Subcutaneous abdominal adipose tissue (tissue), 5 donors: ENCODE measurements at regions not wholly inside any gene's neighbourhood (a gene's known extent, or its start where the extent isn't known, plus 50 kb on each side); places are given as distances from the start of the nearest gene placed in this dataset.
A peak's percentile ranks its signal among the peaks of the same experiment; 100 is the strongest.
"Not testable (repeated sequence)": the region's sequence is repeated elsewhere in the genome, so short reads cannot be mapped to it uniquely, and the experiment has no call there.

ENCODE experiments used
- H3K27ac ChIP-seq: one replicate; pipeline ENCODE4 v1.7.0; 2013; ENCODE audit warnings: low read depth, mild to moderate bottlenecking, inconsistent platforms, low read length, moderate library complexity
- H3K27me3 ChIP-seq, 5 donors: one replicate each; pipeline ENCODE4 v1.7.0; 2013; ENCODE audit warnings: low read length in 5 of 5, inconsistent platforms in 1 of 5; ENCODE audit not compliant: control insufficient read depth in 5 of 5, insufficient read depth in 4 of 5
- H3K36me3 ChIP-seq, 5 donors: one replicate each; pipeline ENCODE4 v1.7.0; 2013; ENCODE audit warnings: low read length in 5 of 5; ENCODE audit not compliant: control insufficient read depth in 5 of 5, insufficient read depth in 5 of 5
- H3K4me1 ChIP-seq, 5 donors: one replicate each; pipeline ENCODE4 v1.7.0; 2013; ENCODE audit warnings: low read length in 5 of 5, mild to moderate bottlenecking in 3 of 5, moderate library complexity in 1 of 5; ENCODE audit not compliant: control insufficient read depth in 5 of 5, insufficient read depth in 5 of 5
- H3K4me3 ChIP-seq, 5 donors: one replicate each; pipeline ENCODE4 v1.7.0; 2013; ENCODE audit warnings: low read length in 5 of 5, low read depth in 1 of 5
- H3K9ac ChIP-seq, 5 donors: one replicate each; pipeline ENCODE4 v1.7.0; 2013; ENCODE audit warnings: low read length in 5 of 5, mild to moderate bottlenecking in 4 of 5, moderate library complexity in 3 of 5
- H3K9me3 ChIP-seq, 5 donors: one replicate each; pipeline ENCODE4 v1.7.0; 2013; ENCODE audit warnings: low read length in 5 of 5; ENCODE audit not compliant: control insufficient read depth in 5 of 5
- donor health status: healthy.
- donor health status: healthy.
- donor health status: healthy.
- donor health status: healthy.
- donor health status: healthy.

DNA sequence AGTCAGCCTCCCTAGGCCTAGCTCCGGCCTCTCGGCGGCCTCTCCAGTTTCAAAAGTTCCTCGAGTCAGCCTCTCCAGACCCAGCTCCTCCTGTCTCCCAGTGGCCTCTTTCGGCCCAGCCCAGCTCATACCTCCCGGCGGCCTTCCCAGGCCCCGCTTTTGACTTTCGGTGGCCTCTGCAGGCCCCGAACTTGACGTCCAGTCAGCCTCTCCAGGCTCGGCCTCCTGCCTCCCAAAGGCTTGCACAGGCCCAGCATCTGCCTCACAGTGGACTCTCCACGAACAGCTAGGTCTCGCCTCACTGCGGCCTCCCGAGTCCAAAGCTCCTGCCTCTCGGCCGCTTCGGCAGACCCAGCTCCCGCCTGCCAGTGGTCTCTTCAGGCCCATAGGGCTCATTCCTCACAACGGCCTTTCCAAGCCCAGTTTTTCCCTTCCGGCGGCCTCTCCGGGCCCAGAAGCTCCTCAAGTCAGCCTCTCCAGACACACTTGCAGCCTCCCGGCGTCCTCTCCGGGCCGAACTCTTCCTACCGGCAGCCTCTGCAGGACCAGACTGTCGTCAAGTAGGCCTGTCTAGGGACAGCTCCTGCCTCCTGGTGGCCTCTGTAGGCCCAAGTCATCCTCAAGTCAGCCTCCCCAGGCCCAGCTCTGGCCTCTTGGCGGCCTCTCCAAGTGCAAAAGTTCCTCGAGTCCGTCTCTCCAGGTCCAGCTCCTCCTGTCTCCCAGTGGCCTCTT lies 249.9 kb upstream of the ZNF722 start:
- not testable (repeated sequence) for H3K27me3 ChIP-seq, H3K36me3 ChIP-seq, H3K4me1 ChIP-seq, H3K9ac ChIP-seq, H3K27ac ChIP-seq
- Histone ChIP-seq H3K4me3 (peak overlapping the region in 1 of 5 donors; percentile 28), H3K9me3 (peaks cover 0 to 28% (median 13%) of the 10 kb centered on the region in 5 donors)

DNA sequence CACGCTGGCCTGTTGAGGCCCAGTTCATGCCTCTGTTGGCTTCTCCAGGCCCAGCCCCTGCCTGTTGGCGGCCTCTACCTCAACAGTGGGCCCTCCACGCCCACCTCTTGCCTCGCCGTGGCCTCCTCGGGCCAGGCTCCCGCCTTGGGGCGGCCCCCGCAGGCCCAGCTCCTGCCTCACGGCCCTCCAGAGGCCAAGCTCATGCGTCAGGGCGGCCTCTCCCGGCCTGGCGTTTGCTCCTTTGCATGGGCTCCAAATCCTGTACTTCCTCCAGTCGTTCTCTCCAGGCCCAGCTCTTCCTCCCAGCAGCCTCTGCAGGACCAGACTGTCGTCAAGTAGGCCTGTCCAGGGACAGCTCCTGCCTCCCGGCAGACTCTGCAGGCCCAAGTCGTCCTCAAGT lies 246.2 kb upstream of the ZNF722 start:
- not testable (repeated sequence) for H3K27me3 ChIP-seq

DNA sequence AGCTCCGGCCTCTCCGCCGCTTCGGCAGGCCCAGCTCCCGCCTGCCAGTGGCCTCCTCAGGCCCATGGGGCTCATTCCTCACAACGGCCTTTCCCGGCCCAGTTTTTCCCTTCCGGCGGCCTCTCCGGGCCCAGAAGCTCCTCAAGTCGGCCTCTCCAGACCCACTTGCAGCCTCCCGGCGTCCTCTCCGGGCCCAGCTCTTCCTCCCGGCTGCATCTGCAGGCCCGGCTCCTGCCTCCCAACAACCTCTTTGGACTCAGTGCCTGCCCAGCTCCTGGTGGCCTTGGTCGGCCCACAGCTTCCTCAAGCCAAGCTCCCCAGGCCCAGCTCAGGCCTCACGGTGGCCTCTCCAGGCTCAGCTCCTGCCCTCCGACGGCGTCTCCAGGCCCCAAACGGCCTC lies 245.5 kb upstream of the ZNF722 start:
- H3K4me1 ChIP-seq, H3K4me3 ChIP-seq, H3K9ac ChIP-seq, H3K9me3 ChIP-seq, H3K27ac ChIP-seq, H3K27me3 ChIP-seq, H3K36me3 ChIP-seq: not testable (repeated sequence)

More for the DNA sequence above, 246.2 kb upstream of the ZNF722 start:
- H3K4me1 ChIP-seq, H3K27ac ChIP-seq, H3K4me3 ChIP-seq, H3K9ac ChIP-seq, H3K36me3 ChIP-seq: not testable (repeated sequence)
- H3K9me3 ChIP-seq = peaks cover 0 to 15% (median 5%) of the 10 kb centered on the region in 5 donors

DNA sequence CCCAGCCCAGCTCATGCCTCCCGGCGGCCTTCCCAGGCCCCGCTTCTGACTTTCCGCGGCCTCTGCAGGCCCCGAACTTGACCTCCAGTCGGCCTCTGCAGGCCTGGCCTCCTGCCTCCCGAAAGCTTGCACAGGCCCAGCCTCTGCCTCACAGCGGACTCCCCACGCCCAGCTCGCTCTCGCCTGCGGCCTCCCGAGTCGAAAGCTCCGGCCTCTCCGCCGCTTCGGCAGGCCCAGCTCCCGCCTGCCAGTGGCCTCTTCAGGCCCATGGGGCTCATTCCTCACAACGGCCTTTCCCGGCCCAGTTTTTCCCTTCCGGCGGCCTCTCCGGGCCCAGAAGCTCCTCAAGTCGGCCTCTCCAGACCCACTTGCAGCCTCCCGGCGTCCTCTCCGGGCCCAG lies 238.4 kb upstream of the ZNF722 start:
- not testable (repeated sequence) for H3K9ac ChIP-seq, H3K27ac ChIP-seq, H3K36me3 ChIP-seq, H3K4me1 ChIP-seq, H3K27me3 ChIP-seq, H3K4me3 ChIP-seq, H3K9me3 ChIP-seq

DNA sequence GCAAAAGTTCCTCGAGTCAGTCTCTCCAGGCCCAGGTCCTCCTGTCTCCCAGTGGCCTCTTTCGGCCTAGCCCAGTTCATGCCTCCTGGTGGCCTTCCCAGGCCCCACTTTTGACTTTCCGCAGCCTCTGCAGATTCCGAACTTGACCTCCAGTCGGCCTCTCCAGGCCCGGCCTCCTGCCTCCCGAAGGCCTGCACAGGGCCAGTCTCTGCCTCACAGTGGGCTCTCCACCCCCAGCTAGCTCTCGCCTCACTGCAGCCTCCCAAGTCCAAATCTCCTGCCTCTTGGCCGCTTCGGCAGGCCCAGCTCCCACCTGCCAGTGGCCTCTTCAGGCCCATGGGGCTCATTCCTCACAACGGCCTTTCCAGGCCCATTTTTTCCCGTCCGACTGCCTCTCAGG lies 233.1 kb upstream of the ZNF722 start:
- not testable (repeated sequence) for H3K27me3 ChIP-seq

DNA sequence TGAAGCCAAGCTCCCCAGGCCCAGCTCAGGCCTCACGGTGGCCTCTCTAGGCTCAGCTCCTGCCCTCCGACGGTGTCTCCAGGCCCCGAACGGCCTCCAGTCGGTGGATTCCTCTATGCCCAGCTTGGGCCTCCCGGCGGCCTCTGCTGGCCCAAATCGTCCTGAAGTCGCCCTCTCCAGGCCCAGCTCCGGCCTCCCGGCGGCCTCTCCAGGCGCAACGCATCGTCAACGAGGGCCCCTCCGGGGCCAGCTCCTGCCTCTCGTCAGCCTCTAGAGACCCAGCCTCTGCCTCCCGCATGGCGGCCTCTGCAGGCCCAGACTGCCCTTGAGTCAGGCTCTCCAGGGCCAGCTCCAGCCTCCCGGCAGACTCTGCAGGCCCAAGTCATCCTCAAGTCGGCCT lies 232.5 kb upstream of the ZNF722 start:
- not testable (repeated sequence) for H3K4me3 ChIP-seq, H3K27ac ChIP-seq, H3K36me3 ChIP-seq, H3K4me1 ChIP-seq, H3K9me3 ChIP-seq, H3K9ac ChIP-seq, H3K27me3 ChIP-seq

More for the DNA sequence above, 233.1 kb upstream of the ZNF722 start:
- not testable (repeated sequence) for H3K36me3 ChIP-seq, H3K4me3 ChIP-seq, H3K9ac ChIP-seq, H3K27ac ChIP-seq, H3K4me1 ChIP-seq, H3K9me3 ChIP-seq

DNA sequence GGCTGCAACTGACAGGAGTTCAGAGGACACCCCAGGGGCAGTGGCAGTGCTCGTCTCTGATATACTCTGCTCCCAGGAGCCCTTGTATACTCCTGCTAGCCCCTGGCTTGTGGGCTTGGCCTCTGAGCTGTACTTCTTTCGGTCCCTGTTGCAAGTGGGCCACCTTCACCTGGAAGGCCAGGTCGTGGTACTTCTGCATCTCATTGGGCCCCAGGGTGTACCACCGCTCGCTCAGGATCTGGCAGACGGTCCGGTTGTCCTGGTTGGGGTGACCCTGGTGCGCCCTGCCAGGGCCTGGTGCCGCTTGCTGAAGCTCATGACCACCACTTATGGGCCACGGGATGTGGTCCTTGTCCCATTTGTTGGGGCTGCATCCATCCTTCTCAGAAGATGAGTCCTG lies 228.5 kb upstream of the ZNF722 start:
- not testable (repeated sequence) for H3K36me3 ChIP-seq, H3K27me3 ChIP-seq, H3K4me3 ChIP-seq, H3K9ac ChIP-seq, H3K27ac ChIP-seq, H3K4me1 ChIP-seq
- H3K9me3 ChIP-seq = peaks cover 0 to 14% (median 4%) of the 10 kb centered on the region in 5 donors

DNA sequence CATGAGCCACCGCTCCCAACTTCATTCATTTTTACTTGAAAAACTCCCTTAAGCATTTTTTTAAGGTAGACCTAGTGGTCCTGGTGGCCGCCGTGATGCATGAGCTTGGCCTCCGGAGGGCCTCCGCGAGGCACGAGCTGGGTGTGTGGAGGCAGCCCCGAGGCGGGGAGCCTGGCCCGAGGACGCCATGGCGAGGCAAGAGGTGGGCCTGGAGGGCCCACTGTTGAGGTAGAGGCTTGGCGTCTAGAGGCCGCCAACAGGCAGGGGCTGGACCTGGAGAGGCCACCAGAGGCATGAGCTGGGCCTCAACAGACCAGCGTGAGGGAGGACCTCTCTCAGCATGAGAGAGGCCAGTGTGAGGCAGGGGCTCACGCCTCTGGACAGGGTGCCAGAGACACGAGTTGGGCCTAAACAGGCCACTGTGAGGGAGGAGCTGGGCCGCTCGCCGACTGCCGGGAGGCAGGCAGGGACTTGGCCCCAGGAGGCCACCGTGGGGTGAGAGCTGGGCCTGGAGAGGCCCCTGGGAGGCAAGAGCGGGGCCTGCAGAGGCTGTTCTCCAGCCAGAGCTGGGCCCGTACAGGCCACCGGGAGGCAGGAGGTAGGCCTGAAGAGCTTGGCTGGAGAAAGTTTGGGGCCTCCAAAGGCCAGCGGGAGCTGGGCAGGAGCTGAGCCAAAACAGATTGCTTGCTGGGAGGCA lies 227.1 kb upstream of the ZNF722 start:
- not testable (repeated sequence) for H3K4me3 ChIP-seq, H3K27me3 ChIP-seq, H3K9ac ChIP-seq, H3K27ac ChIP-seq, H3K9me3 ChIP-seq, H3K4me1 ChIP-seq, H3K36me3 ChIP-seq

DNA sequence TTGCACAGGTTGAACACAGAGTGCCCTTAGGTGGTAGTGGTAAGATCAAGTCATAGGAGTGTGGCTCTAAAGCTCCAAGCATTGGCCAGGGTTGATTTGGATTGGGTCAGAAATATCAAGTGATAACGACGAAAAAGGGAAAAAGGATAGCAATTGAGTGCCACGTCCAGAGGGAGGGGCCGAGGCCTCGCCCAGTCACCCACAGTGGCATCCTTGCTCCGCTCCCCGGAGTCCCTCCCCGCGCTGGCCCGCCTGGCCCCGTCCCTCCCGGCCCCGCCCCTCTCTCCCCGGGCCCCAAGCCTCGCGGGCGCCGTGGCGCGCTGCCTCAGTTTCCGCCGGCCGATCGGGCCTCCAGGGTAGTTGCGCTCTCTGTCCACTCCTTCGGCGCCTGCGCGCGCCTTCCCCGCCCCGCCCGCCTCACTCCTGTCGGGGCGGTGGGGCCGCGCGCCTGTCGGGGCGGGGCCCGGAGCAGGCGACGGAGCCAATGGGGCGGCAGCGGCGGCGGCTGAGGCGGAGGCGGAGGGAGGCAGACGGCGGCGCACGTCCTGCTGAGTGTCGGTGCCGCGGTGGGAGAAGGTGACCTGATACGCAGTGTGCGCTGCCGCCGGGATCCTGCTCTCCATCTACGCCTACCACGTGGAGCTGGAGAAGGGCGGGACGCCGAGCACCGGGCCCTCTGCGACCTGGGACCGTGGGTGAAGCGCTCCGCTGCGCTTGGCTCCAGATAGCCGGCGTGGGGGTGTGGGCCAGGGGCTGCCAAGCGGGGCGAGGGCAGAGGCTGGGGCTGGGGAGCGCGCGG lies 209.1 kb upstream of the ZNF722 start:
- Histone ChIP-seq H3K4me1 (no peaks in the 10 kb centered on the region), H3K9ac (no peak overlapping the region), H3K27me3 (peaks cover 0 to 2% (median 0%) of the 10 kb centered on the region in 5 donors), H3K27ac (no peak overlapping the region), H3K4me3 (peak overlapping the region in 1 of 5 donors; percentile 41), H3K9me3 (peaks cover 0 to 6% (median 4%) of the 10 kb centered on the region in 5 donors), H3K36me3 (no peaks in the 10 kb centered on the region)

DNA sequence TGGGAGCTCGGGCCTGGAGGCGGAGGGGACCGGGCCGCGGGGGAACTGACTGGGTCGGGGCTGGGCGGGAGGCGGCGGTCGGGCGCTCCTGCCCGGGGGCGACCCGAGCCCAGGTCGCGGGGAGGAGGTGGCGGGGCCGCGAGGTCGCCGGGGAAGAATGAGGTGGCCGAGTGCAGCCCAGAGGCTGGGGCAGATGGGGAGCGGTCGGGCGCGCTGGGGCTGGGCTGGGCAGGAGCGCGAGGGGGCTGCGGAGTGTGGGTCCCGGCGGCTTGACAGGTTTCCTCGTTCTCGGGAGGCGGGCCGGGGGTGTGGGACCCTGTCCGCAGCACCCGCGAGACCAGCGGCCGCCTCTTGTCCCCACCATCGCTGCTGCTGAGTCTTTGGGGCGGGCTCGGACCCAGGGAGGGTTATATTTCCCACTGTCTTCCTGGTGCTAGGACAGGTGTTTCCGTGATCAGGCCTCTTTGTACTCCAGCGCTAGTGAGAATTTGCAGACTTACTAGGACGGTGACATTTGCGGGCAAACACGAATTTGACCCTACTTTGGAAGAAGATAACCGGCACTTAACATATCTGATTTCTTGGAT lies 208.4 kb upstream of the ZNF722 start:
- not testable (repeated sequence) for H3K4me1 ChIP-seq, H3K36me3 ChIP-seq, H3K27me3 ChIP-seq, H3K9me3 ChIP-seq, H3K27ac ChIP-seq, H3K9ac ChIP-seq
- H3K4me3 ChIP-seq = peak overlapping the region in 1 of 5 donors; percentile 41
